ENCODE measurements at regions not wholly inside any gene's neighbourhood (a gene's known extent, or its start where the extent isn't known, plus 50 kb on each side); places are given as distances from the start of the nearest gene placed in this dataset.
"Not testable (repeated sequence)": the region's sequence is repeated elsewhere in the genome, so short reads cannot be mapped to it uniquely, and the experiment has no call there.

DNA sequence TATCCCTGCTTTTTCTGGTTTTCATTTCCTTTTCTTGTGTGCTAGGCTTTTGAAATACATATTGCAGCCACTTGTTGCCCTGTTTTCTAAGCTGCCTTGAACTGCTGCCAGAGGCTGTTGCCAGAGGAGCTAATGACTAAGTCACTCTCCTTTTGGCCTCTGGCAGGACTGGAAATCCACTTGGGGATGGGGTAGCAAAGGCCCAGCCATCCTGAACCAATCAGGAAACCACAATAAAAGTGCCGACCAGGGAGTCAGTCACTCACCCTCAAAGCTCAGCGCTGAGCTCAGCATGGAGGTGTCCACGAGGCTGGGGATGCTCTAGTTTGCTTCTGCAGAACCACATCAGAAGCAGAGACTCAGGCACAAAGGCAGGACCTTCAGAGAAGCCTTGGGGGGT, 813.0 kb downstream of the DHX35 start:
- no peak for DNase-seq (ENCODE audit: low read depth in 2 of 2)

DNA sequence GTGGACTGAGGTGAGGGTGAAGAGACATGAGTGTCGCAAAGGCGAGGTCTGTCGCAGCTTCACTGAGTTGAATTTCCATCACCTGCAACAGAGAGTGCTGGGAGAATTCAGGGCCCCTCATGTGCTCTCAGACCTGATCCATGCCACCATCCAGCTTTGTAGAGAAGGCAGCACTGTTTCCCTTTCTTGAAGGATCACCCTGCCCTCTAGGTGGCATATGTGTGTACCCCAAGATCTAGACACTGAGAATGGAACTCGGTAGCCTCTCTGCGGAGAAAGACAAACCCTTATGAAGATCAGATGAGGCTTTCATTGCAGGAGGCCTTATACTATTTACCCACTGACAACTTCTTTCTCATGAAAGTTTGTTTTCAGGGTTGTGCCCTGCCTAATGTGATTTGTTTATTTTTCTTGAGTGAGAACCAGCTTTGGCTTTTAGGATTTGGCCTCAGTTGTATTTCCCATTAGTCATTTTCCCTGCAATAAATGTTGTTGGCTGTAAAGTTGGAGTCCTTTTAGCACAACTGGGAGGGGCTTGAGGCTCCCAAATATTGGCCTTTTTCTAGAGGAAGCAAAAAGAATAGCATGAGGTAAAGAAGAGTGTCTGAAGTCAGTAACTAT, 811.3 kb downstream of the DHX35 start:
- no peak for DNase-seq (ENCODE audit: low read depth in 2 of 2)

GRCh38 chr20:39767352-39767751, 805.2 kb downstream of the DHX35 start:
- DNase-seq (ENCODE audit: low read depth in 2 of 2) = no peak

DNA sequence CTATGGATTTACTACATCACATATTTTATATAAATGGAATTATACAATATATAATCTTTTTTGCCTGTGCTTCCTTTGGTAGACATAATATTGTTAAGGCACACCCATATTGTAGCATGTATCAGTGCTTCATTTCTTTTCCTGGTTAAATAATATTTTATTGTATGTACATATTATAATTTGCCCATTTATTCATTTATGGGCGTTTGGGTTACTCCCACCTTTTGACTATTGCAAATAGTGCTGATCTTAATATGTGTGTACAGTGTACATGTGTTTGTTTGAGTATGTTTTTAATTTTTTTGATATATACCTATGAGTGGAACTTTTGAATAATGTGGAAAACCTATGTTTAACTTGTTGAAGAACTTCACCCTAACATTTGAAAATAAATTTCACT, 804.2 kb downstream of the DHX35 start:
- no peak for DNase-seq (ENCODE audit: low read depth in 2 of 2)

DNA sequence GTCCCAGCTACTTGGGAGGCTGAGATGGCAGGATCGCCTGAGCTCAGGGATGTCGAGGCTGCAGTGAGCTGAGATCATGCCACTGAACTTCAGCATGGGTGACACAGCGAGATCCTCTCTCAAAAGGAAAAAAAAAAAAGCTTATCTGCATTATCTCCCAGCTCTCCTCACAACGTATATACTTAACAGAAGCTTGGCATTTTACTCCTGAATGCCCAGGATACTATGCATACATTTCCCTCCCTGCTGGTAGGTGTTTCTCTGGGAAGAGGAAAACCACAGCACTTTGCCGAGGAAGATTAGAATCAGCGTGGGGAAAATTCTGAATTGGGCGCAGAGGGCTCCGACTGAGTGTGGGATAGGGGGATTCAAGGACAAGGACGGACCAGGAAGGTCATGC, 800.6 kb downstream of the DHX35 start:
- no peak for DNase-seq (ENCODE audit: low read depth in 2 of 2)

DNA sequence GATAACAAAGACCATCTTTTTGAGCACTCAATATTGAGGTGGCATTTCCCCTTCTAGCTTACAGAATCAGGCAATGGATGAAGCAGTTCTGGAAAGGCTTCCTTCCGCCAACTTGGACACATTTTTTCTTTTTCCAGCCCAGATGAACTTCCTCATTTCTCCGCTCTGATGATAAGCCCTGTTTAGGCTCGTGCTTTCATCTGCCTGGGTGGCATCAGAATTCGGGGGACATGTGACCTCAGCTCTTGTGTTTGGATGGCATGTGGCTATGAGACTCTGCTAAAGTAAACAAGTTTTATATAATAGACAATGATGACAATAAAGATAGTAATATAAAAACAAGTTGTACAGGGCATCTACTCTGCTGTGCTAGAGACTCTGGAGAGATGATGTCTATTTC, 796.7 kb downstream of the DHX35 start:
- DNase-seq (ENCODE audit: low read depth in 2 of 2) = no peak

DNA sequence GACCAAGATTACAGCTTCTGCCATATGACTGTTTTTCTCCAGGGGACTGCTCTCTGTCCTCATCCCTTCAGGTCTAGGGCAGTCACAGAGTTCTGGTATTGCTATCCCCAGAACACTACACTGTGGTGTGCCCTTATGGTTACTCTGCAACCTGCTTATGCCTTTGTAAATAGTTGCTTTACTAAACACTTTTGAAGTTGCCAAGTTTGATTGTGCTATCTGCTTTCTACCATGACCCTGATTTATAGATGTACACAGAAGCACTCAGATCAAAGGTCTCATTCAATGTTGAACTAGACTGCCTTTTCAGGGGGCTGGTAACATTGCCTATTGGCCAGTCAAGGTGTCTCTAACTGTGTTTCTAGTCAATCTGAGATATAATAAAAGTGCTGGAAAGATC, 794.7 kb downstream of the DHX35 start:
- no peak for DNase-seq (ENCODE audit: low read depth in 2 of 2)

- no peak for DNase-seq (ENCODE audit: low read depth in 2 of 2)
These were observed 794.2 kb downstream of the DHX35 start for GRCh38 chr20:39756369-39756768.

DNA sequence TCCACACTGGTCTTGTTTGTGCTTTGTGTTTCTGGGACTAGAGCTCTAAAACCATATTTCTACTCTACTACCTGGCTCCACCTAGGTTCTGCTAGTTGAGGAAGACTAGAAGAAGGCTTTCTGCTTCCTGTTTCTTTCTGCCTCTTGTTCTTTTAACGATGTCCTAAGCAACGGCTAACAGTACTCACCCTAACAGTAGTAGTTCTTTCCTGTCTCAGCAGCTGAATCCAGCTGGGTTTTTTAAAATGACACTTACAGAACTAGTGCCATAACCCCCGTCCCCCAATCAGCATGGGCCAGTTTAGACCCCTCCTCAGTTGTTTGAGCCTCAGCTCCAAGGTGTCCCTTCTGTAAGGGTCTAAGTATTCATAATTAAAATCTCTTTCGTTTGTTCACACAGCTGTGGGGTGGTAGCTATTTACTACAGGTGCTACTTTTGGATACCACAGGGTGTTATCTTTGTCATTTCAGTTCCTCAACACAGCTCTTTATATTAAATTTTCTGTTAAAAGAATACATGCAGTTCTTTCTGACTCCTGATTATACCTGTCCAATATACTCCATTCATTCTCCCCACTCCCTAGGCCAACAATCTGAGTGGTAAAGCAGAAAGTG, 790.2 kb downstream of the DHX35 start:
- DNase-seq (ENCODE audit: low read depth in 2 of 2) = no peak

DNA sequence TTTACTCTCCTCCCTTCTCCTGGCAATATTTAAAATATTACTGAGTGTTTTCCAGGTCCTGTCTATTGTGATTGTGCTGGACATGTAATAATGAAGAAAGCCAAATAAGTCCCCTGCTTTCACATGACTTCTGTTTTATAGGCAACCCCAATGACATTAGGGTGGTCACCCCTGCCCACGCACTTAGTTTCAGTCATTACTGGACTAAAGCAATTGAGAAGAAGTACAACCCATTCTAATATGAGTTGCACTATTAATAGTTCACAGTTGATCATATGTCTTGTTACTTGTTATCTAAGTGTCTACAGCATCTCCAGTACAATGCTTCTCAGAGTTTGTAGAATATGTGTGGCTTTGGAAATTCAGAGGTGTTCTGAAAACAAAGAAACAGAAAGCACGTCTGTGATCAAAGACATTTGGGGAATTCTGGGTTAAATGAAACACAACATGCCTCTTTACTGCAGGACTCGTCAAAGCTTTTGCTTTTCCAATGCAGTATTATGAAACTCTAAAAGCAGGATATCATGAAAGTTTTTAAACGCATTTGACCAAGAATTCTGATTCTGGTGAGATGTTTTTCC, 789.5 kb downstream of the DHX35 start:
- DNase-seq (ENCODE audit: low read depth in 2 of 2) = no peak

GRCh38 chr20:39745380-39745779, 783.2 kb downstream of the DHX35 start:
- no peak for DNase-seq (ENCODE audit: low read depth in 2 of 2)

- no peak for DNase-seq (ENCODE audit: low read depth in 2 of 2)
These were observed 776.5 kb downstream of the DHX35 start for GRCh38 chr20:39738651-39739050.

DNA sequence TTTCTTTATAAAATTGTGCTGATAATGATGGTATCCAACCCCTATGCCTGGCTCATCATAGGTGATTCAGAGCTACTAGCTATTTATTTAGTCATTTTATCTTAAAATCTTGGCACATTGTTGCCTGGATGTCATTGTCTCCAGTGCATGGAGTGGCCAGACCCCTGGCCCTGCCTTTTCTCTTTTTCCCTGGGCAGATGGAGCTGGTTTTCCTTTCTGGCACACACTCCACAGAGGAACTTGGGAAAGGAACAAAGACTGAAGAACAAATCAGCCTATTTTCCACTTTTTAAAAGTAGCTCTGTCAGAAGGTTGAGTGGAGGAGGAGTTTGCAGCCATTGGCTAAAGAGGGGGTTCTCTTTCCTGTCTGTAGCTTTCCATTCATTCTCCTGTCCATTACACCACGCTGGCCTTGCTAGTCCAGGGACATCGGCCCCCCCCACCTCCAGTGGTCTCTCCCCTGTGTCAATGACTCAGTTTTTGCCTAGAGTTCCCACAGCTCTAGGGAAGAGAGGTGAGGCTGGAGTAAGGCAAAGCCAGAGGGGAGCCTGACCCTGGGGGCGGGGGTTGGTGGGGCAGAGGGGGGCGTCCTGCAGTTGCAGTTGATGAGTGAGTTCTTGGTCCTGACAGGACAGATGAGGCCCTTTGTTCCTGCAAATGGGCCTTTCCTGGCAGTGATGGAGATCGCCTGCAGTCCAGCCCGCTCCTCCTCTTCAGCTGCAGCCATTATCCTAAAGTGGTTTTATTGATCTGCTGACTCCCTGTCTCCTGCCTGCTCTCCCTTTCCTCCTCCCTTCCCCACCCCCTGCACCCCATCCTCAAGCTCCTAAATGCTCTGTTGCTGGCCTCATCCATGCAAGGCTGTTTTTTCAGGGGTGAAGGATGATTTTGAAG, 774.5 kb downstream of the DHX35 start:
- no peak for DNase-seq (ENCODE audit: low read depth in 2 of 2)

DNA sequence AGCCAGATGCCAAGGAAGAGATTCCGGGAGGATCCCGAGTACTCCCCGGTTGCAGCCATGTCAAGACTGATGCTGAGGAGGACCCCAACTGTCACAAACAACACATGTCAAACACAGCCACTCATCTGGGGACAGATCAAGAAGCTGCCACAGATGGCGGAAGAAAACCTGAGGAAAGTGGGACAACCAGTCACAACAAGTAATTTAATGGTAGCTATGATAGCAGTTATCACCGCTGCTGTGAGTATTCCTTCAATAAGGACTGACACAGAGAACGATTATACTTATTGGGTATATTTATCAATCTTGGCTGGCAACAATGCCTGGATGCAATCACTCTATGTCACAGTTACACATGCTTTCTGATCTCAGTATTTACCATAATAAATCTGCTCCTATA, 763.4 kb downstream of the DHX35 start:
- not testable (repeated sequence) for DNase-seq (ENCODE audit: low read depth in 2 of 2)

DNA sequence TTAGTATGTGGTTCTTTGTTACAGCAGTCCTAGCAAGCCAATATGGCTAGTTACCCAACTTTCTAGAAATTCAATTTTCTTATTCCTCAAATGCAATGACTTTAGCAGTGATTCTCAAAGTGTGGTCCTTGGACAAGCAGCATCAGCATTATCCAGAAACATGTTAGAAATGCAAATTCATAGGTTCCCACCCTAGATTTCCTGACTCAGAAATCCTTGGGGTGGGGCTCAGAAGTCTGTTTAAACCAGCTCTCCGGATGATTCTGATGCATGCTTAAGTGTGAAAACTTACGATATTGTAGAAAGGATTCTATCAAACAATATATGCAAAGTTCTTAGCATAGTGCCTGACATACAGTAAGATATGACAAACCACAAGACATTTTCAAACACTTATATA, 757.1 kb downstream of the DHX35 start:
- no peak for DNase-seq (ENCODE audit: low read depth in 2 of 2)

DNA sequence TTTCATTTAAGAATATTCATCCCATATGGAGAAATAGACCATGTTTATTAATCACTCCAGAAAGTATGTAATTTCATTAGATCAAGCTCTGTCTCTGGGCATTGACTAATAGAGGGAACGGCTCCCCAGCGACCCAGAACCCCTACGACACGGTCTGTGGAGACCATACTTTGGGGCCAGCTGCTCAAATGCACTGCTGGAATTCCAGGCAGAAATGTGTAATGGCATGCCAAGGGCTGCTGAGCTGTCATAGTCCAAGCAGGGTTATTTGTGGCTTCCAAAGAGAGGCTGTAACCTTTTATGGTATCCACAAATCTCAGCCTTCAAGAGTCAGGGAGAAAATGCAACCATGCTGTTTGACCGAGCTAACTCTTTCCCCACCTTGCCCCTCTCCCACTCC, 755.8 kb downstream of the DHX35 start:
- no peak for DNase-seq (ENCODE audit: low read depth in 2 of 2)

GRCh38 chr20:39716796-39717341, 754.7 kb downstream of the DHX35 start:
- no peak for DNase-seq (ENCODE audit: low read depth in 2 of 2)

DNA sequence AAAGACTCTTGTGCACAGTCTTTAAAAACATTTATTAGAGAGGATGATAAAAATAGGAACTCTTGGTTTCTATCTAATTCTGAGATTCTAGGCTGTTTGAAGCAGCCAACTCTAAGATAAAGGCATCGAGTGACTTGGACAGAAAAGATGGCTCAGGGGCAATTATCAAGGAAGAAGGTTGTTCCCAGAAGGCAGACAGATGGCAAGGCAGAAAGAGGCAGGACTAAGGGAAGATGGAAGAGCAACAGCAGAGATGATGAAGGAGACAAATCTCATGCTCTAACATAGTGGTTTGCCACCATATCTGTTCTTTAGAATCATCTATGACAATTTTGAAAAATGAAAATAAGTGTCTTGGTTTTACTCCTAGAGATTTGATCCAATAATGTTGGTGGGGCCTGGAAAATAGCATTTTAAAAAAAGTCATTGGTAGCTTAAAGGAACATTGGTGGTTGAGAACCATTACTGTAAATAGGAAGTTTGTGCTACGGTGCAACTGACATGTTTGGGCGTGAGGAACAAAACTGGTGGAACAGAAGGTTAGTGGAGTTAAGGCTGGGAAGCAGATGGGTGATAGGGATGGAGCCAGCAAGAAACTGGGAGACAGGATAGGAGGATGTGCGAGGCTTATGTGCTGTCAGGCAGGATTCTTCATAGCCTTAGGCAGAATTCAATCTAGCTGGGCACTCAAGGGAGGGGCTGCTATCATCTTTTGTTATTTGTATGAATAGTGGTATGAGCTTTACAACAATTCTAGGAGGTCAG, 751.1 kb downstream of the DHX35 start:
- DNase-seq (ENCODE audit: low read depth in 2 of 2) = no peak

DNA sequence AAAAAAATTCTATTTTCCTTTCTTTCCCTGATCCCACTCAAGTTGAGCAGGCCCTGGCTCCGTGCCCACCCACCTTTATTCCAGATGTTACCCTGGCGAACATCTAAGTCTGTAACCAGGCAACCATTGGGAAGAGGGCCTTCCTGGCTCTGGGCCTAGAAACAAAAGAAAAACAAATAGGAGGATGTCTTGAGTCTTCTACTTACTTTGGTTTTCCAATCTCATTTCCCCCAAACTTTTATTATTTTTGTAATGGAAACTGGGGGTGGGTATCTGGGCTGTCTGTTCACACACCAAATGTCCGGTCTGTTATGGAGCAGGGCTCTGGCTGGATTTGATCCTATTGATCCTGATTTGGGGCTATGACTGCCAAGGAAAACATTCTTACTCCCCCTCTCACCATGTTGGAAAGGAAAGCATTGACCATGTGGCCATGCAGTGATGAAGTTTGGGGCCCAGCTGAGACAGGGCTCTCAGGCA, 744.1 kb downstream of the DHX35 start:
- no peak for DNase-seq (ENCODE audit: low read depth in 2 of 2)

- DNase-seq (ENCODE audit: low read depth in 2 of 2) = no peak
These were observed 742.9 kb downstream of the DHX35 start for GRCh38 chr20:39705032-39705431.

GRCh38 chr20:39703357-39703756, 741.2 kb downstream of the DHX35 start:
- not testable (repeated sequence) for DNase-seq (ENCODE audit: low read depth in 2 of 2)
